ENCODE measurements at regions not wholly inside any gene's neighbourhood (a gene's known extent, or its start where the extent isn't known, plus 50 kb on each side); places are given as distances from the start of the nearest gene placed in this dataset.

GRCh38 chr15:39095218-39095879 is 485.5 kb upstream of the THBS1 start:
- DNase-seq = no peak

DNA sequence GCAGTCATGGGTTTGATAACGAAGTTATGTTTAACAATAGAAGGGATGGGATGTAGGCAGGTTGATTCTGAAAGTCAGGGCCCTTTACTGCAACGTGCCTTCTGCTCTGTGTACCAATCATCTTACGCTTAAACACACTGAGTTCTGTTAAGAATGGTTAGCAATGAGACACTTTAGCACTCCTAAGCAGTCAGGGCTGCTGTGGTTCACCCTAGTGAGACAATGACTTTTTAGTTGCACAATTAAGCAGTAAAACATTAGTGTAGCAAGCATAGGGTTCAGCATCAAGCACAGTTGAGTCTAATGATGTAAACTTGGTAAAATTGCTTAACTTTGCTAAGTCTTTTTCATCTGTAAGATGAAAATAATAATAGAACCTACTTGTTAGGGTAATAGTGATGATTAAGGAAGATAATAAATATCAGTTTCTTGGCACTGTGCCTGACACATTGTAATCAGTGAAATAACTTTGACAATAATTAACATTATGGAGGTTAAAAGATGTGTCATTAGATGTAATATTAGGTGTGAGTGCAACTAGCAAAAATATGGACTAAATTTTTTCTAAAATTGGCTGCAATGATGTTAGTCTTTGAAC is 484.2 kb upstream of the THBS1 start:
- DNase-seq = no peak

DNA sequence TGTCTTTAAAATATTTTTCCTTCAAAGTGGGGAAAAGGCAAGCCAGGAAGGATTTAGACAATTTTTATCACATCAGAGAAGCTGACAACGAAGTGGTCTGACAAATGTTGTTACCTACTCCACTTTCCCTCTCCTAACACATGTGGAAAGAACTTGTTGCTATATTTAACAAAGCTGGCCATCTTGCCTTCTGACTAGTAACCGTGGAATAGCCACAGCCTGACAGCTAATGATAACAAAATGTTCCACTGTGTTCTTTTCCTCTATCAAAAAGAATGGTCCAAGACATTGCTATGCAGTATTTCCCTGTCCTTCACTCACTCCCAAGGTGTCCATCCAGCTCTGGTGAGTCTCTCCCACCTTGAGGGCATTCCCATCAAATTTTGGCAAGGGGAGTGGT is 481.4 kb upstream of the THBS1 start:
- DNase-seq = no peak

DNA sequence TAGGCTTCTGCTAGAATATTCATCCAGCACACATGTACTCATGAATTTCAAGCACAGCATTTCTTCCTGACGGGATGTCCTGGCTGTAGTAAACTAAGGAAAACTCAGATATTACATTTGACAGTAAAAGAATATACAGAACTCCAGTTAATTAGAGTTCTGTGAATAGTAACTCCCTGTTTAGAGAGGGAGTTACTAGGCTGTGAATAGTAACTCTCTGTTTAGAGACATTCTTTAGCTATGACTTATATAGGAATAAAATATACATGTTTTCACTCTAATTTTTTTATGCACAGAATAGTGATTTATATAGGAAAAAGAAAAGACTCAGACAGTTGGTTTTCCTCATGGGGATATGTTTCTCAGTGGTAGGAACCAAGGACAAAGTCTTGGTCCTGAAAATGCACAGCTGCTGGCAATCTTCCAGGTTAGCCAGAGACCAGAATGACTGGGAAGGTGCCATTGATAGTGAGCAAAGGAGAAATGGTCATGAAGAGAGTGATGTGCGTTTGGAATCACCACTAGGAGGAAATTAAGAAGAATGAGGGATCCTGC is 480.7 kb upstream of the THBS1 start:
- DNase-seq = no peak

DNA sequence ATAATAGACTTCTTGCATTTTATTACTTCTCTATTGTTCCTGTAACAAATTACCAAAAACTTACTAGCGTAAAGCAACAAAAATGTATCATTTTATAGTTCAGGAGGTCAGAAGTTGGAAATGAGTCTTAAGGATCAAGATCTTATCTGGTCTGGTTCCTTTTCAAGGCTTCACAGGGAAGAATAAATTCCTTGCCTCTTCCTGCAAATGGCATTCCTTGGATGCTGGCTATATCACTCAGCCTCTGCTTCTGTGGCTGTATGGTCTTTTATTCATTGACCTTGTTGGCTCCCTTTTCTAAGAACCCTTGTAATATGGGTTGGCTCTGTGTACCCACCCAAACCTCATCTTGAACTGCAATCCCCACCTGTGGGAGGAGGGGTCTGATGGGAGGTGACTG is 478.4 kb upstream of the THBS1 start:
- no peak for DNase-seq

GRCh38 chr15:39106950-39107349 is 473.9 kb upstream of the THBS1 start:
- no peak for DNase-seq

- no peak for DNase-seq
Observed at GRCh38 chr15:39108021-39108420, 472.9 kb upstream of the THBS1 start.

- DNase-seq = no peak
Observed at GRCh38 chr15:39110336-39110735, 470.5 kb upstream of the THBS1 start.

DNA sequence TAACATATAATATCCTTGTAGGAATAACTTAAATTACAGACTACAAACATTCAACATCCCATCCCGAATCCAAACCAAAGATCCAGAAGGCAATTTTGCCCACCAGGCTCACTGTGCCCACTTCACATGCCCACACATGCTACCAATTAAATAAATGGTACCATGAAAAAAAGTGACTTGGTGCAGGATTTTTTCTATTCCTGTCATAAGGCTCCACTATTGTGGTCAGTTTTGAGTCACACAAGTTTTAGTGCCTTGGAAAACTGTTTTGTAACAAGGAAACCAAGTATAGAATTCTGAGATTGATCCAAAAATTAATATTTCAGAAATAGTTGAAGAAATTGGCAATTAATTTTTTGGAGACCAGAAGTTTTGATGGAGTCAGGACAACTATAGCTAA is 470.1 kb upstream of the THBS1 start:
- DNase-seq = no peak

DNA sequence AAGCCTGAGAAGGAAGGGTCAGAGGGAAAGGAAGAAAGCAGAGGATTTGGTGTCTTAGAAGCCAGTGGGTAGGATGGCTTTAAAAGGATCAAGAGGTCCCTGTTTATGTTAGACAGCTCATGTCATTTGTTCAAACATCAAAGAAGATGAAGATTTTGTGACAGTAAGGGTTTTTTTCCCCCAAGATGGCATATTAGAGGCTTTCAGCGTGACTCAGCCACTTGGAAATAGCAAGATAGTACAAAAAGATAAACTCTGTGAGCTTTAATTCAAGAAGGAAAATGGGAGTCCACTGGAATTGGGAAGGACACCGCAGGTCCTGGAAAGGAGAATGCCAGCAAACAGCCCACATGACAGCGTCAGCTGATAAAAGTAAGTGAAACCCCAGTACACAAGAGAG is 467.1 kb upstream of the THBS1 start:
- DNase-seq = no peak

GRCh38 chr15:39114690-39115378 is 466.0 kb upstream of the THBS1 start:
- no peak for DNase-seq

- no peak for DNase-seq
Observed at GRCh38 chr15:39115379-39116057, 465.4 kb upstream of the THBS1 start.

DNA sequence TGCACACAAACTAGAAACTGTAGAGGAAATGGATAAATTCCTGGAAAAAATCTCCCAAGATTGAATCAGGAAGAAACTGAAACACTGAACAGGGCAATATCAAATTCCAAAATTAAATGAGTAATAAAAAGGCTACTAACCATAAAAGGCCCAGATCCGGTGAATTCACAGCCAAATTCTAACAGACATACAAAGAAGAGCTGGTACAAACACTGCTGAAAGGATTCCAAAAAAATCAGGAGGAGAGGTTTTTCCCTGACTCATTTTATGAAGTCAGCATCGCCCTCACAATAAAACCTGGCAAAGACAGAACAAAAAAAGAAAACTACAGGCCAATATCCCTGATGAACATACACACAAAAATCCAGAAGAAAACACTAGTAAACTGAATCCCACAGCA is 462.4 kb upstream of the THBS1 start:
- DNase-seq = no peak

DNA sequence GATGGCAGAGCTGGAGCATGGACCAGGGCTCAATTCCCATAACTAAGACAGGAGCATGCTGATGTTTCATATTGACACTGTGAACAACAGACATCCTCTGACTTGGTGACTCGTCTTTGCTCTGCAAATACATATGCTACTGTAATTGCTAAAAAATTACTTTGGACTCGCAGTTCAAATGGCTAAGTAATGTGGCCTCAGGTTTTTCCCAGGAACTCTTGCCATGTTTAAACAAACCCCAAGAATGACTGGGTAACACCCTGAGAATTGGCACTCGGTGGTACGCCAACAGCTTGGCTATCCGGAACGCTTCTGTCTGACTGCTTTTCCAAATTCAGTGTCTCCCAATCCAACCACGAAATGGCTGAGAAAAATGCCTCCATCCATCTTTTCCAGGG is 456.7 kb upstream of the THBS1 start:
- no peak for DNase-seq

GRCh38 chr15:39124553-39125171 is 456.2 kb upstream of the THBS1 start:
- no peak for DNase-seq

GRCh38 chr15:39125226-39125625 is 455.7 kb upstream of the THBS1 start:
- DNase-seq = no peak

DNA sequence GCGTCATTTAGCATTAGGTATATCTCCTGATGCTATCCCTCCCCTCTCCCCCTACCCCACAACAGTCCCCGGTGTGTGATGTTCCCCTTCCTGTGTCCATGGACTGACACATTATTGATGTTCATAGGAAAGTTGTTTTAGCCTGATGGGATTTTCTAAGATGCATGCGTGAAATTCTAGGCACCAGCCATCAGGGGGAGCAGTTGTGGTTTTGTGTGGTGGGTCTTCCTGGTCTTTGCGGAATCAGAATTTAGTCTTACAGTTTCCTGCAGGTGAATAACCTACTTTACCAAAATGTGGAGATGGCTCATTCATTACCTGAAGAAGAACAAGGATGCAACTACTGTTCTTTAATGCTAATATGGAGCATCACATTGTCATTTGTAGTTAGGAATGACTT is 455.0 kb upstream of the THBS1 start:
- peak; percentile 74 for DNase-seq

GRCh38 chr15:39127151-39127790 is 453.6 kb upstream of the THBS1 start:
- peak; percentile 11 for DNase-seq

GRCh38 chr15:39127925-39128617 is 452.8 kb upstream of the THBS1 start:
- DNase-seq = peak; percentile 89

GRCh38 chr15:39128746-39129145 is 452.1 kb upstream of the THBS1 start:
- DNase-seq = no peak

DNA sequence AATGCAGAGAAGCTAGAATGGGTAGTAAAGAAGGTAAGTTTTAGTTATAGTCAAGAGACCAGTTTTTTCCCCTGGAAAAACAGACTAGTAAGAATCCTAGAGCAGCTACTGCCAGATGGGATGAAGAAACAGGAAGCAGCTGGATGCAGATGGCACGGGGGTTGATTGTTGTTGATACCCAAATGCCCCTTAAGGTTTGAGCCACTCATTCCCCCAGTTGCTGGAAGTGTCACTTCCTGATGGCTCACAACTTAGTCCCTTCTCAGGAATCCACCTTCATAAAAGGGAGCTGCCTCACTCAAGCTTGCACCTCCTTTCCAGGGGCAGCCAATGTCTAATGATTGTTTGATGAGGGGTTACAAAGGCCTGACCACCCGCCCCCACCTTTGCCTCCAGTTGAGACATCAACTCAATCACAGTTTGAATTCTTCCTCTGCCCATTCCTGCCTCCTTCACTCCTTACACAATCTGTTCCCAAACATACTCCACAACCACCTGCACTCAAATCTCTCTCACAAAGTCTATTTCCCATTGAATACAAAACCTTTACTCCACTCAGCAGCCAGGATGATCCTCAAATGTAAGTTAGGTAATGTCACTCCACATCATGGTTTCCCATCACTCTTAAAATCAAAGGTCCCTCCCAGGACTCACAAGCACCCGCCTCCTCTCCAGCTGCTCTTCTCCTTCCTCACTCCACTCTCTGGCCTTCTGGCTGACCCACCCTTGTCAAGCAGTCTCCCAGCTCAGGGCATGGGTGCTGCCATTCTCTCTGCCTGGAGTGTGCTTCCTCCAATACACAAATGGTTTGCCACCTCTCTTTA is 450.1 kb upstream of the THBS1 start:
- no peak for DNase-seq
